H9 (cell line): ENCODE measurements at regions not wholly inside any gene's neighbourhood (a gene's known extent, or its start where the extent isn't known, plus 50 kb on each side); places are given as distances from the start of the nearest gene placed in this dataset.
A peak's percentile ranks its signal among the peaks of the same experiment; 100 is the strongest.

Experiments
- DNase-seq: peaks from one replicate; pipeline ENCODE4 v3.0.0-alpha.2; 2017
- H2AFZ ChIP-seq: one replicate; pipeline ENCODE4 v1.6.1; 2013; ENCODE audit warnings: mild to moderate bottlenecking, low read length, control low read depth, moderate library complexity
- H2AK5ac ChIP-seq: 2 replicates; pipeline ENCODE4 v1.6.1; 2013; ENCODE audit warnings: low read length, control low read depth, mixed read lengths; ENCODE audit not compliant: insufficient read length
- H2BK120ac ChIP-seq: one replicate; pipeline ENCODE4 v1.6.1; 2013; ENCODE audit warnings: low read depth, mild to moderate bottlenecking, low read length, control low read depth, inconsistent platforms; ENCODE audit not compliant: poor library complexity, severe bottlenecking
- H2BK12ac ChIP-seq: 2 replicates; pipeline ENCODE4 v1.6.1; 2013; ENCODE audit warnings: low read length, control low read depth, mixed read lengths, low read depth; ENCODE audit not compliant: insufficient read length
- H2BK15ac ChIP-seq: 2 replicates; pipeline ENCODE4 v1.6.1; 2013; ENCODE audit warnings: low read depth, low read length, control low read depth
- H2BK20ac ChIP-seq: one replicate; pipeline ENCODE4 v1.6.1; 2013; ENCODE audit warnings: low read depth, mild to moderate bottlenecking, low read length, control low read depth, inconsistent platforms; ENCODE audit not compliant: poor library complexity, severe bottlenecking
- H2BK5ac ChIP-seq: 2 replicates; pipeline ENCODE4 v1.6.1; 2013; ENCODE audit warnings: low read length, control low read depth, mixed read lengths; ENCODE audit not compliant: insufficient read length
- H3K14ac ChIP-seq: 2 replicates; pipeline ENCODE4 v1.6.1; 2013; ENCODE audit warnings: low read length, control low read depth; ENCODE audit not compliant: insufficient read depth
- H3K18ac ChIP-seq: 2 replicates; pipeline ENCODE4 v1.6.1; 2013; ENCODE audit warnings: low read depth, mild to moderate bottlenecking, mixed read lengths, low read length, control low read depth; ENCODE audit not compliant: insufficient read length
- H3K23ac ChIP-seq: 2 replicates; pipeline ENCODE4 v1.6.1; 2013; ENCODE audit warnings: low read length, control low read depth, mixed read lengths, low read depth; ENCODE audit not compliant: insufficient read length
- H3K23me2 ChIP-seq: 2 replicates; pipeline ENCODE4 v1.6.1; 2013; ENCODE audit warnings: low read depth, mild to moderate bottlenecking, mixed read lengths, low read length, control low read depth; ENCODE audit not compliant: insufficient read length, poor library complexity, severe bottlenecking
- H3K27ac ChIP-seq: 2 replicates; pipeline ENCODE4 v1.5.1; 2013; ENCODE audit warnings: low read length, control low read depth, mixed read lengths, low read depth; ENCODE audit not compliant: insufficient read length
- H3K27me3 ChIP-seq: 2 replicates; pipeline ENCODE4 v1.6.1; 2013; ENCODE audit warnings: low read length, control low read depth, inconsistent platforms; ENCODE audit not compliant: insufficient read depth
- H3K4ac ChIP-seq: 2 replicates; pipeline ENCODE4 v1.6.1; 2013; ENCODE audit warnings: low read depth, mild to moderate bottlenecking, control low read depth, inconsistent platforms, low read length, moderate library complexity
- H3K4me1 ChIP-seq: 2 replicates; pipeline ENCODE4 v1.6.1; 2013; ENCODE audit warnings: low read length, control low read depth, inconsistent platforms; ENCODE audit not compliant: insufficient read depth
- H3K4me2 ChIP-seq: 2 replicates; pipeline ENCODE4 v1.6.1; 2013; ENCODE audit warnings: low read length, control low read depth, mixed read lengths; ENCODE audit not compliant: insufficient read length, insufficient read depth
- H3K56ac ChIP-seq: 2 replicates; pipeline ENCODE4 v1.6.1; 2013; ENCODE audit warnings: low read depth, mild to moderate bottlenecking, mixed read lengths, low read length, control low read depth; ENCODE audit not compliant: insufficient read length
- H3K79me1 ChIP-seq: 2 replicates; pipeline ENCODE4 v1.6.1; 2013; ENCODE audit warnings: low read depth, mild to moderate bottlenecking, moderate library complexity, low read length, control low read depth, inconsistent platforms; ENCODE audit not compliant: insufficient read depth, poor library complexity, severe bottlenecking
- H3K79me2 ChIP-seq: 2 replicates; pipeline ENCODE4 v1.6.1; 2013; ENCODE audit warnings: low read length, control low read depth, inconsistent platforms; ENCODE audit not compliant: insufficient read depth
- H3K9ac ChIP-seq: 2 replicates; pipeline ENCODE4 v1.6.1; 2013; ENCODE audit warnings: low read length, control low read depth, mixed read lengths; ENCODE audit not compliant: insufficient read length; ENCODE audit errors: extremely low read depth
- H3K9me3 ChIP-seq: one replicate; pipeline ENCODE4 v1.6.1; 2013; ENCODE audit warnings: low read depth, low read length, inconsistent platforms; ENCODE audit not compliant: control insufficient read depth
- H3T11ph ChIP-seq: one replicate; pipeline ENCODE4 v1.6.1; 2013; ENCODE audit warnings: mild to moderate bottlenecking, low read length, control low read depth, inconsistent platforms
- H4K20me1 ChIP-seq: one replicate; pipeline ENCODE4 v1.6.1; 2013; ENCODE audit not compliant: control insufficient read depth, insufficient read length, insufficient read depth
- H4K5ac ChIP-seq: 2 replicates; pipeline ENCODE4 v1.6.1; 2013; ENCODE audit warnings: low read depth, mild to moderate bottlenecking, mixed read lengths, low read length, control low read depth; ENCODE audit not compliant: insufficient read length
- H4K8ac ChIP-seq: replicated peaks from 2 replicates; pipeline ENCODE4 v1.6.1; 2013; ENCODE audit warnings: low read length, control low read depth, mixed read lengths, low read depth; ENCODE audit not compliant: insufficient read length
- H4K91ac ChIP-seq: 2 replicates; pipeline ENCODE4 v1.6.1; 2013; ENCODE audit warnings: low read depth, mild to moderate bottlenecking, moderate library complexity, mixed read lengths, low read length, control low read depth; ENCODE audit not compliant: insufficient read length
- H3K27ac Mint-ChIP-seq, 3 experiments: 2 replicates in 2 of 3; 3 replicates in 1 of 3; pipeline ENCODE4 v1.8.0; 2020 to 2021; ENCODE audit warnings: mixed read lengths in 3 of 3, mild to moderate bottlenecking in 1 of 3, moderate library complexity in 1 of 3
- H3K27me3 Mint-ChIP-seq: 2 replicates; pipeline ENCODE4 v1.8.0; 2021; ENCODE audit warnings: low read depth, mild to moderate bottlenecking, moderate library complexity, mixed read lengths
- H3K36me3 Mint-ChIP-seq, 3 experiments: 2 replicates in 2 of 3; 3 replicates in 1 of 3; pipeline ENCODE4 v1.8.0; 2020 to 2021; ENCODE audit warnings: low read depth in 3 of 3, mixed read lengths in 3 of 3; ENCODE audit not compliant: insufficient read depth in 1 of 3
- H3K4me1 Mint-ChIP-seq, 2 experiments: 2 replicates each; pipeline ENCODE4 v1.8.0; 2020; ENCODE audit warnings: mixed read lengths in 2 of 2
- H3K4me3 Mint-ChIP-seq, 2 experiments: 2 replicates in 1 of 2; 3 replicates in 1 of 2; pipeline ENCODE4 v1.8.0; 2020 to 2021; ENCODE audit warnings: mild to moderate bottlenecking in 2 of 2, mixed read lengths in 2 of 2, moderate library complexity in 1 of 2
- H3K9me3 Mint-ChIP-seq, 2 experiments: 2 replicates in 1 of 2; 3 replicates in 1 of 2; pipeline ENCODE4 v1.8.0; 2020; ENCODE audit warnings: mild to moderate bottlenecking in 2 of 2, mixed read lengths in 2 of 2, moderate library complexity in 1 of 2
- WGBS: extraction: QIAGEN DNeasy Blood & Tissue Kit; methylation state at CpG from one replicate; pipeline ENCODE4 v1.1.7; 2013; ENCODE audit warnings: missing lambda C conversion rate, low lambda C conversion rate, mixed read lengths; ENCODE audit not compliant: insufficient read length; ENCODE audit errors: extremely low coverage; 5-methylcytosine and 5-hydroxymethylcytosine counted together
- TF ChIP-seq, protein P1 (sequence below): fragments of 200-600 bp; sonication (generic); conservative IDR thresholded peaks from 3 replicates; pipeline ENCODE4 v1.8.0; 2021; ENCODE audit warnings: antibody characterized with exemption, mild to moderate bottlenecking

DNA sequence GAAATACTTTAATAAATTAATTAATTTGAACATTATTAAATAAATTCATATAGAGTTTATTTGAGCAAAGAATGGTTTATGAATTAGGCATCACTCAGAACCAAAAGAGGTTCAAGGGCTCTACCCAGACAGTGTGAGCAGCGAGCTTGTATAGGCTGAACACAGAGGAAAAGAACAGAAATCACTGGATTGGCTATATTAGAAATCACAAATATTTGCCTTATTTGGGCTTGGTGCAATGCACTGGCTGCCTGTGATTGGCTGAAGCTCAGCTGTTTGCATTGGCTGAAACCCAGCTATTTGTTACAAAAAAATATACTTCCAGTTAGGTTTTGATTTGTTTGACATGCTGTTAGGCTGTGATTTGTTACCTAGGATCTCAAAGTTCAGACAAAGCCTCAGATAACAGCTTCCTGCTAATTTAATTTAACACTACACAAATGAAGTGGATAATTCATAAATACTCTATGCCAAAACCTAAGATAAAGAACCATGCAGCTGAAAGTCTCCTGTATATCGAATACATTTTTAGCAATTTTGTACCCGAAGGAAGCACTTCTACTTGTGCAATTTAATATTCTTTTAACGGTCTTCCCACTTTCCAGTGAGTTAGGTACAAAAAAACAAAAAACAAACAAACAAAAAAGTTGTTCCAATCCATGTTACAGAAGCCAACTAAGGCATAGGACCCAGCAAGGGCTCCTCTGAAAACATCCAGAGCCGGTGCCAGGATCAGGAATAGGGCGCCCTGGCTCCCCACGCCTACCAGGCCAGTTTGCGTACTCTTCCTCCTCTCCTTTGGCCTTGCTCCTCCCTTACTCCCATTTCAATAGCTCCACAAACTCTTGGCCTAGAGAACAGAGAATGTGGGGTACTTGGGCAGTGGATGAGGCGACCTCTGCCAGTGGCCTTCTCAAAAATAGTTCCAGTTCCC, 179.1 kb downstream of the DUSP10 start:
- no peak overlapping the region for H3K23ac ChIP-seq
- H3K9ac ChIP-seq: no peak overlapping the region
- WGBS: no CpG with 5 or more reads among the region's 9 CpGs
- Mint-ChIP-seq H3K4me1 (peaks cover 9% of the 10 kb centered on the region in 2 experiments; a peak in 3 of 4 replicates), H3K9me3 (no peaks in the 10 kb centered on the region), H3K27ac (peak overlapping the region in 1 of 3 experiments; percentile 69; a peak in 2 of 7 replicates), H3K27me3 (no peaks in the 10 kb centered on the region), H3K4me3 (no peak overlapping the region), H3K36me3 (no peaks in the 10 kb centered on the region)
- H2BK12ac ChIP-seq: no peak overlapping the region
- no peak overlapping the region for H3K4ac ChIP-seq
- H2BK5ac ChIP-seq: no peak overlapping the region
- no peak overlapping the region for H4K91ac ChIP-seq
- H2BK20ac ChIP-seq: no peak overlapping the region
- no peak overlapping the region for H3K27ac ChIP-seq
- no peak overlapping the region for H3K56ac ChIP-seq
- no peak overlapping the region for H2AK5ac ChIP-seq
- H2BK15ac ChIP-seq: no peak overlapping the region
- H3K27me3 ChIP-seq: no peaks in the 10 kb centered on the region
- peaks cover 3% of the 10 kb centered on the region; the same call in 1 of the 2 replicates for H3K4me1 ChIP-seq
- no peak overlapping the region for H3K14ac ChIP-seq
- TF ChIP-seq, protein P1, sequence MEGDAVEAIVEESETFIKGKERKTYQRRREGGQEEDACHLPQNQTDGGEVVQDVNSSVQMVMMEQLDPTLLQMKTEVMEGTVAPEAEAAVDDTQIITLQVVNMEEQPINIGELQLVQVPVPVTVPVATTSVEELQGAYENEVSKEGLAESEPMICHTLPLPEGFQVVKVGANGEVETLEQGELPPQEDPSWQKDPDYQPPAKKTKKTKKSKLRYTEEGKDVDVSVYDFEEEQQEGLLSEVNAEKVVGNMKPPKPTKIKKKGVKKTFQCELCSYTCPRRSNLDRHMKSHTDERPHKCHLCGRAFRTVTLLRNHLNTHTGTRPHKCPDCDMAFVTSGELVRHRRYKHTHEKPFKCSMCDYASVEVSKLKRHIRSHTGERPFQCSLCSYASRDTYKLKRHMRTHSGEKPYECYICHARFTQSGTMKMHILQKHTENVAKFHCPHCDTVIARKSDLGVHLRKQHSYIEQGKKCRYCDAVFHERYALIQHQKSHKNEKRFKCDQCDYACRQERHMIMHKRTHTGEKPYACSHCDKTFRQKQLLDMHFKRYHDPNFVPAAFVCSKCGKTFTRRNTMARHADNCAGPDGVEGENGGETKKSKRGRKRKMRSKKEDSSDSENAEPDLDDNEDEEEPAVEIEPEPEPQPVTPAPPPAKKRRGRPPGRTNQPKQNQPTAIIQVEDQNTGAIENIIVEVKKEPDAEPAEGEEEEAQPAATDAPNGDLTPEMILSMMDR: no peak
- no peaks in the 10 kb centered on the region for H4K20me1 ChIP-seq
- no peaks in the 10 kb centered on the region for H3K79me2 ChIP-seq
- no peaks in the 10 kb centered on the region for H3K79me1 ChIP-seq
- no peaks in the 10 kb centered on the region for H3K23me2 ChIP-seq
- no peak for DNase-seq
- H2BK120ac ChIP-seq: no peak overlapping the region
- H2AFZ ChIP-seq: no peak overlapping the region
- no peak overlapping the region for H4K5ac ChIP-seq
- H4K8ac ChIP-seq: no peak overlapping the region
- H3K4me2 ChIP-seq: no peak overlapping the region
- no peak overlapping the region for H3T11ph ChIP-seq
- no peak overlapping the region for H3K18ac ChIP-seq
- H3K9me3 ChIP-seq: no peaks in the 10 kb centered on the region
